NAMALWA (cell line): ENCODE measurements at regions not wholly inside any gene's neighbourhood (a gene's known extent, or its start where the extent isn't known, plus 50 kb on each side); places are given as distances from the start of the nearest gene placed in this dataset.

ENCODE experiments used
- DNase-seq: peaks from one replicate; pipeline ENCODE4 v3.0.0-alpha.2; 2015; ENCODE audit warnings: low spot score

DNA sequence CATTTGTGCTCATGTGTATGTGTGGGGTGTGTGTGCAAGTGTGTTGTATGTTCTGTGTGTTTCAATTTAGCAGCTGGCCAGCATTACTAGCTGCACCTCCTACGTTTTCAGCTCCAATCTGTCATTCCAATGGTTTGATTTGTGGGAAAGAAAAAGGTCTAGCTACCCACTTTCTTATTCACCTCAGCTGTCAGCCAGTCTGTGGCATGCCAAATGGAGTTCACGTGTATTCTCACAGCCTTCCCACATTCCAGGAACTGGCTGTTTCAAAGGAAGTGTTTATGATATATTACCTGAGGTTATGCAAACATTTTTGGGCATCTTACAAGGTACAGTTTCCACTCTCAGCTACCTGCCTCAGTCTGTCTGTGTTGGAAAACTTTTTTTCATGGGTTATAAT lies 220.2 kb upstream of the CPNE8 start:
- no peak for DNase-seq

GRCh38 chr12:39124768-39125167 lies 219.4 kb upstream of the CPNE8 start:
- no peak for DNase-seq

- no peak for DNase-seq
These were observed 218.3 kb upstream of the CPNE8 start for GRCh38 chr12:39123580-39124253.

GRCh38 chr12:39122562-39123204 lies 217.3 kb upstream of the CPNE8 start:
- DNase-seq, result no peak

- no peak for DNase-seq
These were observed 211.5 kb upstream of the CPNE8 start for GRCh38 chr12:39116861-39117260.

GRCh38 chr12:39112064-39112463 lies 206.7 kb upstream of the CPNE8 start:
- DNase-seq, result no peak

DNA sequence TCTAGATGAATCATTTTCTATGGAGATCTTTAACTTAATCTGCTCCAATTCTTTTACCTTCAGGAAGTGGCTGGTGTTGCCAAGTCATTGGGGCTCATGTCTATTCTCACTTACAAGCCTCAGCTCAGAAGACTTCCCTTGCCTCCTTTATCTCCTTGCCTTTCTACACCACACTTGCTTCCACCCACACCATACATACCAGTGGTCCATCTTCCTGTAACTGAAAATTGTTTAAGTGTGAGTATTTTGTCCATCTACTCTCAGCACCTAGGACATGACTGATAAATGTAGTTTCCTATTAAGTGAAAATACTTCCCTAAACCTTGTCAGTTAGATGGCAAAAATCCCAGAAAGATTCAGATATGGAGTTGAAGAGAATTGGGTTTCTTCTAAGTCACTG lies 199.7 kb upstream of the CPNE8 start:
- DNase-seq, result no peak

GRCh38 chr12:39103552-39104165 lies 198.3 kb upstream of the CPNE8 start:
- peak; percentile 71 for DNase-seq

GRCh38 chr12:39102474-39103209 lies 197.3 kb upstream of the CPNE8 start:
- DNase-seq, result no peak

GRCh38 chr12:39095636-39096330 lies 190.4 kb upstream of the CPNE8 start:
- no peak for DNase-seq

DNA sequence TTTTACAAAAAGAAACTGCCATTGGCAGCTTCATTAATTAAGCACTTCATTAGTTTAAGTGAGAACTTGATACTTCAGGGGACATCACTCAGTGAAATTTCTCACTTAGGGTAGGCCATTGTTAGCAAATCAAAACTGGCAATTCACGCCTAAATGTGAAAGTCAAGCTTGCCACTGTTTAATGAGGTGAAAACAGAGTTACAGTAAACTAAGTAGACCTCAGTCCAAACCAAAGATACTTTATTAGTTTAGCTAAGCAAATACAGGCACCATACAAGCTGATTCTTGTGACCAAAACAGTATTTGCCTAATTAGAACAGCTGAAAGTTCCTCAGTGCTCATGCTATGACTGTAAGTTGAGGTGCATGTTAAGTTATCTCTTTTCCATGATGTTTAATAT lies 176.5 kb upstream of the CPNE8 start:
- DNase-seq, result no peak

GRCh38 chr12:39077226-39077625 lies 171.8 kb upstream of the CPNE8 start:
- no peak for DNase-seq

DNA sequence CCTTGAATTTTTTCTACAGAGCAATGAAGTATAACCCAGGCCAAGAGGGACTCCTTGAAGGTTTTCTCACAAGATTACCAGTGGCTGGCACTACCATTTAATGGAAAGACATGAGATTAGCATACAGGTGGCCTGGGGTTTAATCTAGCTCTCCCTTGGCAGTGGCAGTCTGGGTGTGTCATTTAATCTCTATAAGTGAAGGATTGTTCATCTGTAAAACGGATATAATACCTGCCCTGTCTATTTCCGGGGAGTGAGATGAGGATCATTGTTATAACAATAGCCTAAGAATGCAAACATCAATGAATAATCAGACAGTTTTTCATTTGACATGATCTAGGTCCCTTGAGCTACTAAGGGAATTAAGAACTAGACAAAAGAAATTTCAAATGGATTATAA lies 168.7 kb upstream of the CPNE8 start:
- DNase-seq, result no peak

- DNase-seq, result no peak
These were observed 167.3 kb upstream of the CPNE8 start for GRCh38 chr12:39072658-39073057.

- no peak for DNase-seq
These were observed 166.2 kb upstream of the CPNE8 start for GRCh38 chr12:39071611-39072010.

DNA sequence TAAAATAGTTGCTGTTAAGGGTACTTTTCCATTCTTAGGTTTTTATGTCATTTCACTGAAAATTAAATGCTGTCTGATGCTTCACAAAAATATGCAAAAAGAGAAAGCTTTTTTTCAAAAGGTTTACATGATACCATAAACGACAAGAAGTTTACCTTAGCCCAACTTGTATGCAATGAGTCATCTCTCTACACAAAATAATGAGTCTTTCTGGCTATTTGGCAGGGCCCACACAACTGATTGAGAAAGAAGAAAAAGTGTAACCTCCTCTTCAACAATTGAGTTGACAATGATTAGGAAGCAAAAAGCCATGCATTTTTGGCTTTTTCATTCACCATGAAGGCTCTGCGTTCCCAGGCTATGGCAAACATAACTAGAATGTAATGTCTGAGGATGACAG lies 165.4 kb upstream of the CPNE8 start:
- DNase-seq, result no peak

DNA sequence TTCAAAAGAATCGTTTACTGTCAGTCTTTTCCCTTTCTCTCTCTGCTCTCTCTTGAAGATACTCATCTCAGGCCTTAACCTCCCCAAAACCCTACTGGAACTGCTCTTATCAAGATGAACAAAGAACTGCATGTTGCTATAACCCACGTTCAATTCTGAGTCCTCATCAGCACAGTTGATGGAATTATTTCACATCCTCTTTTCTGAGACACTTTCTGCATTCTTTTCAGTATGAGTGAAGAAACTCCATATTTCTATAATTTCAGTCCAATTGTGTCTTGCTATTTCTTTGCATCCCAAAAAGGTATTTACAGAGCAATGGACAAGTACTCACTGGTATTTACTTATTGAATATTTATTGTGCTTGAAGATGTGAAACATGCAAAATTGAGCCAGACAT lies 160.1 kb upstream of the CPNE8 start:
- DNase-seq, result no peak

- no peak for DNase-seq
These were observed 159.3 kb upstream of the CPNE8 start for GRCh38 chr12:39064708-39065107.

DNA sequence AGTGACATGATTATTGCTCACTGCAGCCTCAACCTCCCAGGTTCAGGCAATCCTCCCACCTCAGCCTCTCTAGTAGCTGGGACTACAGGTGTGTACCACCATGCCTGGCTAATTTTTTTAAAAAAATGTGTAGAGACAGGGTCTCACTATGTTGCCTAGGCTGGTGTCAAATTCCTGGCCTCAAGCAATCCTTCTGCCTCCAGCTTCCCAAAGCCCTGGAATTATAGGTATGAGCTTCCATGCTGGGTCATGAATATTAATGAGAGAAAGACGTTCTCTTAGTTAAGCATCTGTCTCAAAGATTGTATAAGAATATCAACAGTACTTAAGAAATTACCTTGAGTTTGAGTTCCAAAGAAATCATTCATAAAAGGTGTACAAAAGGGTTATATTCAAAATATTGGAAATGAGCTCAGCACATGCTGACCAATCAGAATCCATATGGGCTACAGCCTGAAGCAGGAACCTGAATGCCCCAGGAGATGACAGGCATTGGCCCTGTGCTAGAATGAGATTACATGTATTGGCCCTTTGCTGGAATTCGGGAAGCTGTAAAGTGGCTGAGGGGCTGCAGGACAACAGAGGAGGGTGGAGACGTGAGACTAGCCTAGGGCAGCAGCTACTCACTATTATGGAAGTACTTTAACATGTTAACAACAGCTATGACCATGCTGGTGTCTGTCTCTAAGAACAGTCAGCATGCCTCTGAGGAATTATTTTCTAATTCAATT lies 157.0 kb upstream of the CPNE8 start:
- DNase-seq, result no peak

GRCh38 chr12:39061576-39061975 lies 156.2 kb upstream of the CPNE8 start:
- no peak for DNase-seq

DNA sequence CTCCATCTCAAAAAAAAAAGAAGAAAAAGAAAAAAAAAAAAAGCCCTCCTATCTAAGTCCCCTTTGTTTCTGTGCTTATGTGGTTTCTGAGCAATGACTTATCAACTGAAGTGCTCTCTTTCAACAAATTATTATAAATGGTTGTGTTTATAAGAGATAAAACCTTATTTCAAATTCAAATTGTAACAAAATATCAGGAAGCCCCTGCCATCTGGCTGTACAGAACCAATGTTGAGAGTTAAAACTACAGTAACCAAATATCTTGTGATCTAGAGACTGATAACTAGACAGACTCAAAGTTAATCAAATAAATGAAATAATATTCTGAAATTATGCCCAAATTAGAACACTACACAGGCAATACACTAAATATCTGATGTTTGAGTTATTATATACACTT lies 143.0 kb upstream of the CPNE8 start:
- no peak for DNase-seq
